ENCODE measurements at regions not wholly inside any gene's neighbourhood (a gene's known extent, or its start where the extent isn't known, plus 50 kb on each side); places are given as distances from the start of the nearest gene placed in this dataset.

DNA sequence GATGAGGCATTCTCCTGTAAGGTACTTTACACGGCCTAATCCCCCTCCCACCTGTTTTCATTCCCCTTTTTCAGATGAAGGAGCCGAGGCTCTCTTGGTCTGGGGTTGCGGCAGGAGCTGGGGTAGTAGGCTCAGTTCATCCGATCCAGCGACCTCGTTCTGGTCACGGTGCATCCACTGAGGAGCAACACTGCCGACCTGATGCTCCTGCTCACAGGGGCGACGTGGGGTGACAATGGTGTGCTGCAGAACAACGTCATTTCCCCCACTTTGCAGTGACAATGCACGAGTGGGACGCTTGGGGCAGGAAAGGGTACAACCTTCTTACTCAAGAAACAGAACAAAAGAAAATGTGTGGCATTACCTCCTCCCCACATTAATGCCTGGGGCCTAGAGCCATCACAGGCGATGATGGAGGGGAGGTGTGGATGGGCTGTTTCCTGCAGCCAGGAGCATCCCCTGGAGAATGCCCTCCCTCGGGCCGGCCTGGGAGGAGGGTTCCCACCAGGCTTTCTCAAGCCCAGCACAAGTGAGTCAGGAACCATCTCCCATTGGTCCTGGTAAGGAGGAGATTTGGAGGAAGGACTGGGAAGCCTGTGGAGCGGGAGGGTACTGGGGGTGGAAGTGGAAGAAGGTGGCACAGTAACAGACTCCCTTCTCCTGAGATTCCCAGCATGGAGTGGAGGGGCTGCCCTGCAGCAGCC lies 125.6 kb downstream of the SPATA19 start:
- intact Hi-C loops (cut with micrococcal nuclease; ENCODE audit: unreplicated experiment), result no loop called here
- H3K4me2 ChIP-seq (ENCODE audit: low read length), result no peak overlapping the region
- no peaks in the 10 kb centered on the region for H4K20me1 ChIP-seq (ENCODE audit: insufficient read depth, low read length)
- TF ChIP-seq, protein P1, sequence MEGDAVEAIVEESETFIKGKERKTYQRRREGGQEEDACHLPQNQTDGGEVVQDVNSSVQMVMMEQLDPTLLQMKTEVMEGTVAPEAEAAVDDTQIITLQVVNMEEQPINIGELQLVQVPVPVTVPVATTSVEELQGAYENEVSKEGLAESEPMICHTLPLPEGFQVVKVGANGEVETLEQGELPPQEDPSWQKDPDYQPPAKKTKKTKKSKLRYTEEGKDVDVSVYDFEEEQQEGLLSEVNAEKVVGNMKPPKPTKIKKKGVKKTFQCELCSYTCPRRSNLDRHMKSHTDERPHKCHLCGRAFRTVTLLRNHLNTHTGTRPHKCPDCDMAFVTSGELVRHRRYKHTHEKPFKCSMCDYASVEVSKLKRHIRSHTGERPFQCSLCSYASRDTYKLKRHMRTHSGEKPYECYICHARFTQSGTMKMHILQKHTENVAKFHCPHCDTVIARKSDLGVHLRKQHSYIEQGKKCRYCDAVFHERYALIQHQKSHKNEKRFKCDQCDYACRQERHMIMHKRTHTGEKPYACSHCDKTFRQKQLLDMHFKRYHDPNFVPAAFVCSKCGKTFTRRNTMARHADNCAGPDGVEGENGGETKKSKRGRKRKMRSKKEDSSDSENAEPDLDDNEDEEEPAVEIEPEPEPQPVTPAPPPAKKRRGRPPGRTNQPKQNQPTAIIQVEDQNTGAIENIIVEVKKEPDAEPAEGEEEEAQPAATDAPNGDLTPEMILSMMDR (conservative IDR thresholded peaks at IDR 0.05; ENCODE audit: low read length), result no peak
- no peak for TF ChIP-seq EZH2phosphoT487 (IDR thresholded peaks at IDR 0.05; ENCODE audit: borderline replicate concordance, low read depth, low read length)
- POLR2A ChIA-PET, result interaction anchor here (1.2 kb wide), 1 partner anchor 11 kb away, joined by 3 read pairs; no protein-coding TSS in a partner anchor
- BruUV-seq (replicated peaks), result no TSS peak
- no peak overlapping the region for H3K27ac ChIP-seq (ENCODE audit: low read depth, low read length, poor library complexity, severe bottlenecking)
- H3K79me2 ChIP-seq (ENCODE audit: insufficient read depth, low read depth, low read length), result no peaks in the 10 kb centered on the region
- no peaks in the 10 kb centered on the region for H3K36me3 ChIP-seq (ENCODE audit: insufficient read depth, low read length)
- H3K4me3 ChIP-seq (ENCODE audit: low read depth, low read length, poor library complexity, severe bottlenecking), result no peak overlapping the region
- H3K4me1 ChIP-seq (ENCODE audit: insufficient read depth, low read length, poor library complexity, severe bottlenecking), result no peaks in the 10 kb centered on the region
- CTCF ChIA-PET (ENCODE audit: unreplicated experiment), result no interaction called here
- H2AFZ ChIP-seq (ENCODE audit: low read length), result no peak overlapping the region
- DNase-seq (ENCODE audit: low spot score), result no peak
- H3K9me2 ChIP-seq (ENCODE audit: insufficient read depth, low read length), result no peaks in the 10 kb centered on the region
- H3K9me3 ChIP-seq (ENCODE audit: low read length), result no peaks in the 10 kb centered on the region

DNA sequence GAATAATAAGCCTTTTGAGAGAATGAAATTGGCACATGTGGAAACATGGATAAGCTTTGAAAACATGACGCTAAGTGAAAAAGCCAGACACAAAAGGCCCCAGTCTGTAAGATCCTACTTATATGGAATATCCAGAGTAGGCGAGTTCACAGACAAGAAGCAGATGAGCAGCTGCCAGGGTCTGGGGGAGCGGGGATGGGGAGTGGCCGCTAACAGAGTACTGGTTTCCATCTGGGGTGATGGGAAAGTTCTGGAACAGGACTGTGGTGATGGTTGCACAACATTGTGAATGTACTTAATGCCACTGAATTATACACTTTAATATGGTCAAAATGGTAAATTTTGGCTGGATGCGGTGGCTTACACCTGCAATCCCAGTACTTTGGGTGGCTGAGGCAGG lies 126.5 kb downstream of the SPATA19 start:
- H4K20me1 ChIP-seq (ENCODE audit: insufficient read depth, low read length), result no peaks in the 10 kb centered on the region
- ChIA-PET POLR2A (interaction anchor here (1.2 kb wide), 1 partner anchor 11 kb away, joined by 3 read pairs; no protein-coding TSS in a partner anchor), CTCF (ENCODE audit: unreplicated experiment) (no interaction called here)
- no peak for DNase-seq (ENCODE audit: low spot score)
- H3K9me2 ChIP-seq (ENCODE audit: insufficient read depth, low read length), result no peaks in the 10 kb centered on the region
- no peak overlapping the region for H3K27ac ChIP-seq (ENCODE audit: low read depth, low read length, poor library complexity, severe bottlenecking)
- no peak overlapping the region for H2AFZ ChIP-seq (ENCODE audit: low read length)
- H3K36me3 ChIP-seq (ENCODE audit: insufficient read depth, low read length), result no peaks in the 10 kb centered on the region
- intact Hi-C loops (cut with micrococcal nuclease; ENCODE audit: unreplicated experiment), result no loop called here
- no peaks in the 10 kb centered on the region for H3K79me2 ChIP-seq (ENCODE audit: insufficient read depth, low read depth, low read length)
- no TSS peak for BruUV-seq (replicated peaks)
- no peak overlapping the region for H3K4me3 ChIP-seq (ENCODE audit: low read depth, low read length, poor library complexity, severe bottlenecking)
- no peak for TF ChIP-seq EZH2phosphoT487 (IDR thresholded peaks at IDR 0.05; ENCODE audit: borderline replicate concordance, low read depth, low read length)
- TF ChIP-seq, protein P1 (conservative IDR thresholded peaks at IDR 0.05; ENCODE audit: low read length), result no peak
- H3K9me3 ChIP-seq (ENCODE audit: low read length), result no peaks in the 10 kb centered on the region
- H3K4me2 ChIP-seq (ENCODE audit: low read length), result no peak overlapping the region
- no peaks in the 10 kb centered on the region for H3K4me1 ChIP-seq (ENCODE audit: insufficient read depth, low read length, poor library complexity, severe bottlenecking)

DNA sequence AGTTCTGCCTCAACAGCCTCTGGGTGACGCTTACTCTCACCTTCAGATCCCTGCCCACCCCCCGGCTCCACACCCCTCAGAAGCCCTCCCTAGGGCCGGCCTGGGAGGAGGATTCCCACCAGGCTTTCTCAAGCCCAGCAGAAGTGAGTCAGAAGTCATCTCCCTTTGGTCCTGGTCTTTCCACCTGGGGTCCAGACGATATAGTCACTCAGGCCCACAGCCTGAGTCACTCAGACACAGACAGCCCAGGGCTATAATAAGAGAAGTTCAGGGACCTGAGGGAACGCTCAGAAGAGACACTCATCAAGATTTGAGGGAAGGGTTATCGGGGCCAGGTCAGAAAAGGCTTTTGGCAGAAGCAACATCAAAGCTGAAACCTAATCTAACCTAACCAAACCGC lies 127.1 kb downstream of the SPATA19 start:
- no peaks in the 10 kb centered on the region for H3K4me1 ChIP-seq (ENCODE audit: insufficient read depth, low read length, poor library complexity, severe bottlenecking)
- CTCF ChIA-PET (ENCODE audit: unreplicated experiment), result no interaction called here
- H4K20me1 ChIP-seq (ENCODE audit: insufficient read depth, low read length), result no peaks in the 10 kb centered on the region
- no peak overlapping the region for H2AFZ ChIP-seq (ENCODE audit: low read length)
- no peak overlapping the region for H3K4me2 ChIP-seq (ENCODE audit: low read length)
- no peaks in the 10 kb centered on the region for H3K9me3 ChIP-seq (ENCODE audit: low read length)
- POLR2A ChIA-PET, result no interaction called here
- DNase-seq (ENCODE audit: low spot score), result no peak
- intact Hi-C loops (cut with micrococcal nuclease; ENCODE audit: unreplicated experiment), result no loop called here
- BruUV-seq (replicated peaks), result no TSS peak
- no peak overlapping the region for H3K27ac ChIP-seq (ENCODE audit: low read depth, low read length, poor library complexity, severe bottlenecking)
- no peaks in the 10 kb centered on the region for H3K79me2 ChIP-seq (ENCODE audit: insufficient read depth, low read depth, low read length)
- TF ChIP-seq, protein P1 (conservative IDR thresholded peaks at IDR 0.05; ENCODE audit: low read length), result no peak
- TF ChIP-seq EZH2phosphoT487 (IDR thresholded peaks at IDR 0.05; ENCODE audit: borderline replicate concordance, low read depth, low read length), result no peak
- H3K36me3 ChIP-seq (ENCODE audit: insufficient read depth, low read length), result no peaks in the 10 kb centered on the region
- no peak overlapping the region for H3K4me3 ChIP-seq (ENCODE audit: low read depth, low read length, poor library complexity, severe bottlenecking)
- no peaks in the 10 kb centered on the region for H3K9me2 ChIP-seq (ENCODE audit: insufficient read depth, low read length)

Measured in OCI-LY7 (cell line).